ENCODE measurements at regions not wholly inside any gene's neighbourhood (a gene's known extent, or its start where the extent isn't known, plus 50 kb on each side); places are given as distances from the start of the nearest gene placed in this dataset.
"Not testable (repeated sequence)": the region's sequence is repeated elsewhere in the genome, so short reads cannot be mapped to it uniquely, and the experiment has no call there.

DNA sequence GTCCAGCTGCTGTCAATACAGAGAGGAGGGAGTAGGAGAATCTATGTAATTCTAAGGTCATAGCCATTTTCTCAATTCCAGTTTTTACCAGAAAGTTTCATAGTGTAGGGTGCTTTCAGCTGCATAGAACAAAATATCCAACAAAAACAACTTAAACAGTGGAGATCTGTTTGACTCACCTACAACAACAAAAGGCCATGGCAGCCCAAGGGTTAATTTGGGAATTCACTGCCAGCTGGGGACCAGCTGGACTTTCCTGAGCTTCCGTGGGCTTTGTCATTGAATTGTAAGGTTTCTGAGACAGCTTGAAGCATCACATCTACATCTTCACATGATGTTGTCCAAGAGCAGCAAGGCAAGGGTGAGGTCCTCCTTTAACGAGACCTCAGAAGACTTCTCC, 512.7 kb downstream of the IRS1 start:
- Histone ChIP-seq H2AFZ (ENCODE audit: low read length) (no peak overlapping the region), H3K27ac (ENCODE audit: insufficient read depth, low read length) (no peak overlapping the region), H3K4me2 (ENCODE audit: extremely low read depth, insufficient read depth, low read length) (no peak overlapping the region), H4K20me1 (ENCODE audit: control insufficient read depth, extremely low read depth, insufficient read depth, low read length) (no peaks in the 10 kb centered on the region), H3K27me3 (ENCODE audit: control insufficient read depth, insufficient read depth, low read length) (no peaks in the 10 kb centered on the region), H3K36me3 (ENCODE audit: control insufficient read depth, insufficient read depth, low read length) (no peaks in the 10 kb centered on the region), H3K4me3 (replicated peaks in 1 of 4; ENCODE audit: control extremely low read depth in 1 of 4, insufficient read depth in 1 of 4, low read depth in 3 of 4, low read length in 4 of 4) (no peak overlapping the region), H3K79me2 (ENCODE audit: control insufficient read depth, insufficient read depth, low read length) (no peaks in the 10 kb centered on the region), H3K9me3 (ENCODE audit: control insufficient read depth, insufficient read depth, low read depth, low read length) (no peaks in the 10 kb centered on the region), H3K4me1 (ENCODE audit: control insufficient read depth, extremely low read depth, insufficient read depth, low read length) (no peaks in the 10 kb centered on the region), H3K9ac (ENCODE audit: insufficient read depth, low read length) (no peak overlapping the region)
- TF ChIP-seq, protein P1, sequence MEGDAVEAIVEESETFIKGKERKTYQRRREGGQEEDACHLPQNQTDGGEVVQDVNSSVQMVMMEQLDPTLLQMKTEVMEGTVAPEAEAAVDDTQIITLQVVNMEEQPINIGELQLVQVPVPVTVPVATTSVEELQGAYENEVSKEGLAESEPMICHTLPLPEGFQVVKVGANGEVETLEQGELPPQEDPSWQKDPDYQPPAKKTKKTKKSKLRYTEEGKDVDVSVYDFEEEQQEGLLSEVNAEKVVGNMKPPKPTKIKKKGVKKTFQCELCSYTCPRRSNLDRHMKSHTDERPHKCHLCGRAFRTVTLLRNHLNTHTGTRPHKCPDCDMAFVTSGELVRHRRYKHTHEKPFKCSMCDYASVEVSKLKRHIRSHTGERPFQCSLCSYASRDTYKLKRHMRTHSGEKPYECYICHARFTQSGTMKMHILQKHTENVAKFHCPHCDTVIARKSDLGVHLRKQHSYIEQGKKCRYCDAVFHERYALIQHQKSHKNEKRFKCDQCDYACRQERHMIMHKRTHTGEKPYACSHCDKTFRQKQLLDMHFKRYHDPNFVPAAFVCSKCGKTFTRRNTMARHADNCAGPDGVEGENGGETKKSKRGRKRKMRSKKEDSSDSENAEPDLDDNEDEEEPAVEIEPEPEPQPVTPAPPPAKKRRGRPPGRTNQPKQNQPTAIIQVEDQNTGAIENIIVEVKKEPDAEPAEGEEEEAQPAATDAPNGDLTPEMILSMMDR (conservative IDR thresholded peaks at IDR 0.05 in 1 of 2, IDR thresholded peaks at IDR 0.05 in 1 of 2; ENCODE audit: low read depth in 1 of 2, low read length in 2 of 2) = no peak
- no peak for TF ChIP-seq EZH2 (IDR thresholded peaks at IDR 0.05; ENCODE audit: low read length, missing control alignments)
- no peak for DNase-seq (ENCODE audit: low read depth in 2 of 2)

DNA sequence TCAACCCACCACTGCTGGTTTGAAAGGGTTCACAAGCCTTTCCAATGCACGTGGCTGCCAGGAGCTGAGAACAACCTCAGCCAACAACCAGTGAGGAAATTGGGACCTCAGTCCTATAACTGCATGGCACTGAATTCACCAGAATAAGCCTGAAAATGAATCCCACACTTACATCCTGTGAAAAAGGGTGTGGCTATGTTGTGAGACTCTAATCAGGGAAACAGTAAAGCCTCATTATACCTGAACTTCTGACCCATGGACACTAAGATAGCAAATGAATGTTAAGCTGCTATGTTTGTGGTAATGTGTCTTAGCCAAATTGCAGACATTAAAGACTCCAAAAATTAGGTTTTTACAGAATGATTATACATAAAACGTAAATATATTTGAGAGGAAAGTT, 515.8 kb downstream of the IRS1 start:
- no peak for DNase-seq (ENCODE audit: low read depth in 2 of 2)
- Histone ChIP-seq H3K36me3 (ENCODE audit: control insufficient read depth, insufficient read depth, low read length) (no peaks in the 10 kb centered on the region), H2AFZ (ENCODE audit: low read length) (no peak overlapping the region), H3K9me3 (ENCODE audit: control insufficient read depth, insufficient read depth, low read depth, low read length) (no peaks in the 10 kb centered on the region), H3K9ac (ENCODE audit: insufficient read depth, low read length) (no peak overlapping the region), H3K79me2 (ENCODE audit: control insufficient read depth, insufficient read depth, low read length) (no peaks in the 10 kb centered on the region), H3K4me3 (replicated peaks in 1 of 4; ENCODE audit: control extremely low read depth in 1 of 4, insufficient read depth in 1 of 4, low read depth in 3 of 4, low read length in 4 of 4) (no peak overlapping the region), H3K27me3 (ENCODE audit: control insufficient read depth, insufficient read depth, low read length) (no peaks in the 10 kb centered on the region), H4K20me1 (ENCODE audit: control insufficient read depth, extremely low read depth, insufficient read depth, low read length) (no peaks in the 10 kb centered on the region), H3K4me1 (ENCODE audit: control insufficient read depth, extremely low read depth, insufficient read depth, low read length) (no peaks in the 10 kb centered on the region), H3K27ac (ENCODE audit: insufficient read depth, low read length) (no peak overlapping the region), H3K4me2 (ENCODE audit: extremely low read depth, insufficient read depth, low read length) (no peak overlapping the region)
- TF ChIP-seq, protein P1 (conservative IDR thresholded peaks at IDR 0.05 in 1 of 2, IDR thresholded peaks at IDR 0.05 in 1 of 2; ENCODE audit: low read depth in 1 of 2, low read length in 2 of 2) = no peak
- no peak for TF ChIP-seq EZH2 (IDR thresholded peaks at IDR 0.05; ENCODE audit: low read length, missing control alignments)

DNA sequence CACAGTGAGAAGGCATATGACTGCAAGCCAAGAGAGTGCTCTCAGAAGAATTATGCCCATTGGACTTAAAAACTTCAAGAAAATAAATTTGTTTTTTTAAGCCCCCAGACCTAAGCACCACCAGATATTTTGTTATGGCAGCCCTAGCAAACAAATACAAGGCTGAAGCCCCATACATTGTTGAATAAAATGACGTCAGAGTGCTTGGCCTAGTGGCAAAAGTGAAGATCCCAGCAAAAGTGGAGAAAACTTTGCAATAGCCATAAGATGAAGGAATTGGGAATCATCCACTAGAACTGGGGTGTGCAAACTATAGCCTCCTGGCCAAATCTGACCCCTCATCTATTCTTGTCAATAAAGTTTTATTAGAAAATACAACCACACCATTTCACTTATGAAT, 517.5 kb downstream of the IRS1 start:
- Histone ChIP-seq H3K4me3 (replicated peaks in 1 of 4; ENCODE audit: control extremely low read depth in 1 of 4, insufficient read depth in 1 of 4, low read depth in 3 of 4, low read length in 4 of 4) (no peak overlapping the region), H3K27me3 (ENCODE audit: control insufficient read depth, insufficient read depth, low read length) (no peaks in the 10 kb centered on the region), H3K4me1 (ENCODE audit: control insufficient read depth, extremely low read depth, insufficient read depth, low read length) (no peaks in the 10 kb centered on the region), H3K36me3 (ENCODE audit: control insufficient read depth, insufficient read depth, low read length) (no peaks in the 10 kb centered on the region), H2AFZ (ENCODE audit: low read length) (no peak overlapping the region), H4K20me1 (ENCODE audit: control insufficient read depth, extremely low read depth, insufficient read depth, low read length) (no peaks in the 10 kb centered on the region), H3K27ac (ENCODE audit: insufficient read depth, low read length) (no peak overlapping the region), H3K9me3 (ENCODE audit: control insufficient read depth, insufficient read depth, low read depth, low read length) (no peaks in the 10 kb centered on the region), H3K4me2 (ENCODE audit: extremely low read depth, insufficient read depth, low read length) (no peak overlapping the region), H3K9ac (ENCODE audit: insufficient read depth, low read length) (no peak overlapping the region), H3K79me2 (ENCODE audit: control insufficient read depth, insufficient read depth, low read length) (no peaks in the 10 kb centered on the region)
- DNase-seq (ENCODE audit: low read depth in 2 of 2) = no peak
- TF ChIP-seq EZH2 (IDR thresholded peaks at IDR 0.05; ENCODE audit: low read length, missing control alignments) = no peak
- TF ChIP-seq, protein P1 (conservative IDR thresholded peaks at IDR 0.05 in 1 of 2, IDR thresholded peaks at IDR 0.05 in 1 of 2; ENCODE audit: low read depth in 1 of 2, low read length in 2 of 2) = no peak

DNA sequence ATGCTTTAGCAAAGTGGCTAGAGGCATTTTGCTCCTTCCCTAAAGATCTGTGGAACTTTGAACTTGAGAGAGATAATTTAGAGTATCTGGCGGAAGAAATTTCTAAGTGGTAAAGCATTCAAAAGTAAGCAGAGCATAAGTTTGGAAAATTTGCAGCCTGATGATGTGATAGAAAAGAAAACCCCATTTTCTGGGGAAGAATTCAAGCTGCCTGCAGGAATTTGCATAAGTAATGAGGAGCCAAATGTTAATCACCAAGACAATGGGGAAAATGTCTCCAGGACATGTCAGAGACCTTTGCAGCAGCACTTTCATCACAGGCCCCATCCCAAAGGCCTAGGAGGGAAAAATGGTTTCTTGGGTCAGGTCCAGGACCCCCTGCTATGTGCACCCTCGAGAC, 519.5 kb downstream of the IRS1 start:
- H4K20me1 ChIP-seq (ENCODE audit: control insufficient read depth, extremely low read depth, insufficient read depth, low read length); H3K4me2 ChIP-seq (ENCODE audit: extremely low read depth, insufficient read depth, low read length); DNase-seq (ENCODE audit: low read depth in 2 of 2); H3K79me2 ChIP-seq (ENCODE audit: control insufficient read depth, insufficient read depth, low read length); H3K9ac ChIP-seq (ENCODE audit: insufficient read depth, low read length); H3K27ac ChIP-seq (ENCODE audit: insufficient read depth, low read length); H3K4me1 ChIP-seq (ENCODE audit: control insufficient read depth, extremely low read depth, insufficient read depth, low read length); H3K9me3 ChIP-seq (ENCODE audit: control insufficient read depth, insufficient read depth, low read depth, low read length); H3K27me3 ChIP-seq (ENCODE audit: control insufficient read depth, insufficient read depth, low read length); H3K4me3 ChIP-seq (replicated peaks in 1 of 4; ENCODE audit: control extremely low read depth in 1 of 4, insufficient read depth in 1 of 4, low read depth in 3 of 4, low read length in 4 of 4); H3K36me3 ChIP-seq (ENCODE audit: control insufficient read depth, insufficient read depth, low read length); H2AFZ ChIP-seq (ENCODE audit: low read length): not testable (repeated sequence)
